Endothelial cell of umbilical vein (primary cell): ENCODE measurements at regions not wholly inside any gene's neighbourhood (a gene's known extent, or its start where the extent isn't known, plus 50 kb on each side); places are given as distances from the start of the nearest gene placed in this dataset.

ENCODE experiments used
- CTCF ChIP-seq, 2 donors: IDR thresholded peaks; 1 replicate in 1 of 2; 2 replicates in 1 of 2; pipeline ENCODE4 v1.5.1; 2011; ENCODE audit warnings: low read length in 2 of 2, mild to moderate bottlenecking in 2 of 2, moderate library complexity in 2 of 2, control low read depth in 1 of 2, inconsistent platforms in 1 of 2, low read depth in 1 of 2; ENCODE audit not compliant: insufficient read depth in 1 of 2; ENCODE audit errors: extremely low read depth in 1 of 2
- POLR2A ChIP-seq: IDR thresholded peaks from 2 replicates; pipeline ENCODE4 v1.6.1; 2012; ENCODE audit warnings: low read depth, mild to moderate bottlenecking, control low read depth, low read length
- POLR2AphosphoS5 ChIP-seq: IDR thresholded peaks from 2 replicates; pipeline ENCODE4 v1.6.1; 2012; ENCODE audit warnings: low read depth, mild to moderate bottlenecking, control low read depth, low read length, moderate library complexity; ENCODE audit not compliant: insufficient read depth

DNA sequence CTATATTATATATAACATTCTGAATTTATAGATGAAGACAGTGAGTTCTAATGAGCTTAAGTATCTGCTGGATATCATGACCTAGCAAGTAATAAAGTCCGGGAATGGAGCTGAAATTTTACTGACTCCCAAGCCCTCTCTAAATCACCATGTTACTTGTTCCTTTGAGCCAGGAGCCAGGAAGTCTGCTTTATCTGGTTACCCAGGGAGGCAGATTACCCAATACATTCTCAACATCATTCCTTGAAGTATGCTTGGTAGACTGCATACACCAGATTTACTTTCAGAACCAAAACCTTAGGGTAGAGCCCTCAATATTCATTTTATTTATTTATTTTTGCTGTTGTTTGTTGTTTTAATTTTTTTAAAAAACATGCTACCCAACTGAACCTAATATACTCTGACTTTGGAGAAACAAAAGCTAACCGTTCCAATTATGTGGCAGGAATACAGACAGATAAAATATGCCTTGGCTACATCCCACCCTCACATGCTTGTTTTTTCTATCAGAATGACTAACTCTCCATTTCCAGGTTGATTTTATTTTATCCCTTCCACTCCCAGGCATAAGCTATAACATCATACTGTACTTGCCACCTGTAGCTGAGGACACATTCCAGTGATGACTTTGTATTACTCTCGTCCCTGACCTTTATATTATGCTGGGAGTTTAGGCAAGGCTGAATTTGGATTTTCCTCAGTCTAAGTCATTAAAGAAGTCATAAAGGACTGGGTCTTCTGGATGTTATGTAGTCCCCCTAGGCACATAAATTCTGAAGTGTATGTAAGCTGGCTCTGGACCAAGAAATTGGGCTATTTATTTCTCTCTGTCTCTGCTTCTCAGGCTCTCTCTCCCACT, 82.0 kb downstream of the YIPF5 start:
- TF ChIP-seq POLR2AphosphoS5 (no peak), POLR2A (no peak), CTCF (IDR thresholded peaks at IDR 0.05; ENCODE audit: extremely low read depth in 1 of 2, insufficient read depth in 1 of 2, low read depth in 1 of 2, low read length in 2 of 2) (no peak)
